Esophagus muscularis mucosa (tissue), 3 donors: ENCODE measurements at regions not wholly inside any gene's neighbourhood (a gene's known extent, or its start where the extent isn't known, plus 50 kb on each side); places are given as distances from the start of the nearest gene placed in this dataset.
"Not testable (repeated sequence)": the region's sequence is repeated elsewhere in the genome, so short reads cannot be mapped to it uniquely, and the experiment has no call there.

Experiments
- POLR2A ChIP-seq: fragments of 450-650 bp; IDR thresholded peaks from one replicate; pipeline ENCODE4 v1.6.1; 2017; ENCODE audit warnings: antibody characterized with exemption, moderate library complexity, mild to moderate bottlenecking, low read depth
- TF ChIP-seq, protein P1 (sequence below), 3 experiments: fragments of 200-600 bp in 2 of 3; fragments of 450-650 bp in 1 of 3; sonication (generic) in 2 of 3; IDR thresholded peaks; one replicate each; pipeline ENCODE4 v1.5.1; 2017 to 2019; ENCODE audit warnings: antibody characterized with exemption in 3 of 3, mild to moderate bottlenecking in 2 of 3, moderate library complexity in 1 of 3

DNA sequence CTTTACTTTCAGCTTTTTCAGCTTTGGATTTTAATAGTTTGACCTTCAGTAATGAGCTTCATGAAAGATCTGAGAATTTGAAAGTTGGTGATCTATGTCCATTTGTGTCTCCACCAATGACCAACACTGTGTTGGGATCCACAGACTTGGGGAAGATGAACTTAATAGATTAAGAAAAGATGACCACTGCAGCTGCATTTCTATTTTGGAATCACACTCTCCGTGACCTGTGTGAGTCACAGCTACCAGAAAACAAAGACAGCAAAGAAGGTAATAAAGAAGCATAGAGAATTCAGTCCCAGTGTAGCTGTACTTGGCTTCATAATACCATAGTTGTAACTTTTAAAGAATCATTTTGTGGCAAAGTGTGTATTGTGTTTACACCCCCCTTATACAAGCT is 51.4 kb upstream of the PARP4 start:
- TF ChIP-seq, protein P1, sequence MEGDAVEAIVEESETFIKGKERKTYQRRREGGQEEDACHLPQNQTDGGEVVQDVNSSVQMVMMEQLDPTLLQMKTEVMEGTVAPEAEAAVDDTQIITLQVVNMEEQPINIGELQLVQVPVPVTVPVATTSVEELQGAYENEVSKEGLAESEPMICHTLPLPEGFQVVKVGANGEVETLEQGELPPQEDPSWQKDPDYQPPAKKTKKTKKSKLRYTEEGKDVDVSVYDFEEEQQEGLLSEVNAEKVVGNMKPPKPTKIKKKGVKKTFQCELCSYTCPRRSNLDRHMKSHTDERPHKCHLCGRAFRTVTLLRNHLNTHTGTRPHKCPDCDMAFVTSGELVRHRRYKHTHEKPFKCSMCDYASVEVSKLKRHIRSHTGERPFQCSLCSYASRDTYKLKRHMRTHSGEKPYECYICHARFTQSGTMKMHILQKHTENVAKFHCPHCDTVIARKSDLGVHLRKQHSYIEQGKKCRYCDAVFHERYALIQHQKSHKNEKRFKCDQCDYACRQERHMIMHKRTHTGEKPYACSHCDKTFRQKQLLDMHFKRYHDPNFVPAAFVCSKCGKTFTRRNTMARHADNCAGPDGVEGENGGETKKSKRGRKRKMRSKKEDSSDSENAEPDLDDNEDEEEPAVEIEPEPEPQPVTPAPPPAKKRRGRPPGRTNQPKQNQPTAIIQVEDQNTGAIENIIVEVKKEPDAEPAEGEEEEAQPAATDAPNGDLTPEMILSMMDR (IDR thresholded peaks at IDR 0.05): not testable (repeated sequence)
- TF ChIP-seq POLR2A: not testable (repeated sequence)
